Adrenal gland (tissue), 9 donors: ENCODE measurements at regions not wholly inside any gene's neighbourhood (a gene's known extent, or its start where the extent isn't known, plus 50 kb on each side); places are given as distances from the start of the nearest gene placed in this dataset.

Experiments used
- DNase-seq, 7 donors: peaks; one replicate each; pipeline ENCODE4 v3.0.0-alpha.2; 2019 to 2020
- H3K27ac ChIP-seq, 5 donors: fragments of 200-600 bp; sonication (generic) in 4 of 5; 1 replicate in 3 of 5; 2 replicates in 2 of 5; pipeline versions ENCODE4 v1.5.1 to v1.8.0; 2016 to 2020; ENCODE audit warnings: mild to moderate bottlenecking in 1 of 5
- H3K27me3 ChIP-seq: fragments of 200-600 bp; 2 replicates; pipeline ENCODE4 v1.8.0; 2021
- H3K36me3 ChIP-seq, 2 donors: fragments of 200-600 bp; replicated peaks in 1 of 2; 1 replicate in 1 of 2; 2 replicates in 1 of 2; pipeline versions ENCODE4 v1.5.1 to v1.8.0; 2018 to 2022
- H3K4me1 ChIP-seq, 2 donors: fragments of 200-600 bp; replicated peaks in 1 of 2; 1 replicate in 1 of 2; 2 replicates in 1 of 2; pipeline versions ENCODE4 v1.5.1 to v1.8.0; 2018 to 2021
- H3K4me3 ChIP-seq, 4 donors: fragments of 200-600 bp; sonication (generic) in 3 of 4; one replicate each; pipeline ENCODE4 v1.5.1; 2016 to 2018
- H3K9me3 ChIP-seq, 3 donors: fragments of 200-600 bp; sonication (generic) in 1 of 3; replicated peaks in 1 of 3; 1 replicate in 2 of 3; 2 replicates in 1 of 3; pipeline versions ENCODE4 v1.5.1 to v1.8.0; 2016 to 2021
- CTCF ChIP-seq, 6 experiments: fragments of 450-650 bp in 4 of 6; fragments of 200-600 bp in 2 of 6; sonication (generic) in 1 of 6; IDR thresholded peaks; 1 replicate in 5 of 6; 2 replicates in 1 of 6; pipeline versions ENCODE4 v1.5.1 to v1.8.0; 2016 to 2021; ENCODE audit warnings: antibody characterized with exemption in 6 of 6, mild to moderate bottlenecking in 2 of 6, moderate library complexity in 1 of 6
- POLR2A ChIP-seq, 2 donors: fragments of 450-650 bp; IDR thresholded peaks; one replicate each; pipeline ENCODE4 v1.6.1; 2017; ENCODE audit warnings: antibody characterized with exemption in 2 of 2, mild to moderate bottlenecking in 2 of 2, moderate library complexity in 1 of 2
- WGBS, 4 donors: extraction: QIAGEN DNeasy Blood & Tissue Kit in 2 of 4; methylation state at CpG; one replicate each; pipeline versions ENCODE4 v1.1.5 to v1.1.7; 2013 to 2017; 5-methylcytosine and 5-hydroxymethylcytosine counted together
- intact Hi-C, 2 donors: fragments of 100-400 bp; cut with DNase I; formaldehyde crosslinking; loops; one replicate each; pipeline versions ENCODE4 v1.14.1 to v1.15.0; 2022 to 2023
- donor health status: healthy with polysubstance abuse.
- donor health status: Bipolar disorder and iron deficiency.
- donor health status: DM: yes; HTN: yes; CAD: no.
- donor health status: DM: no; HTN: no; CAD: no.
- donor health status: DM: no; HTN: no; CAD: no.

DNA sequence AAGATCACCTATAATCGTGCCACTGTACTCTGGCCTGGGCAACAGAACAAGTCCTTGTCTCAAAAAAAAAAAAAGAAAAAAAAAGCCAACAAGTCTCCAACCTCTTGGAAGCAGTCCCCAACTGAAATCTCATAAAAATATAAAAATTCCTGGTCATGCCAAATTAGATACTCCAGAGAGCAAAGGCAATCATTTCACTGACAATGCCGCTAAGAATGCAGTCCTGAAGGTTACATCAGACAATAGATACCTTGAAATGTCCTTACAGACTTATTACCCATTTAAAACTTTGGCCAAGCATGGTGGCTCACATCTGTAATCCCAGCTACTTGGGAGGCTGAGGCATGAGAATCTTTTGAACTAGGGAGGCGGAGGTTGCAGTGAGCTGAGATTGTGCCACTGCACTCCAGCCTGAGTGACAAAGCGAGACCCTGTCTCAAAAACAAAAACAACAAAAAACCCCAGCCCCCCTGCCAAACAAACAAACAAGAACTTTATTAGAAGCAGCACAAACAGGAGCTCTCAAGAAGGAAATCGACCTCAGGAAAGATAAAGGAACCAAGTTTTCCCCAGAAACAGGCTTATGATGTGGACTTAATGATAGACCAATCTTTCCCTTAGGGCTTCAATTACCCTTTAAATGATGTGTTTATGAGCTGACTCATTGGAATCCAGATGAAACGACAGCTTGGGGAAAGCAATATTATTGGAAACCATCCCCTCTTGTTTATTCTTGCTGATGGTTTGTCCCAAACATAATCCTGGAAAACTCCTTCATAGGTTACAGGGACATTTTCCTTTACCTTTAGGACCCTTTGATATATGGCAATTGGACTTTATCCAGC lies 53.1 kb upstream of the XCR1 start:
- intact Hi-C loops, result loop anchor here (2.0 to 10.0 kb wide), 3 partner anchors 142 to 316 kb away; partner anchors contain the start of gene CCR5 (in 1 of the 2)
- no peak overlapping the region for H3K27ac ChIP-seq

DNA sequence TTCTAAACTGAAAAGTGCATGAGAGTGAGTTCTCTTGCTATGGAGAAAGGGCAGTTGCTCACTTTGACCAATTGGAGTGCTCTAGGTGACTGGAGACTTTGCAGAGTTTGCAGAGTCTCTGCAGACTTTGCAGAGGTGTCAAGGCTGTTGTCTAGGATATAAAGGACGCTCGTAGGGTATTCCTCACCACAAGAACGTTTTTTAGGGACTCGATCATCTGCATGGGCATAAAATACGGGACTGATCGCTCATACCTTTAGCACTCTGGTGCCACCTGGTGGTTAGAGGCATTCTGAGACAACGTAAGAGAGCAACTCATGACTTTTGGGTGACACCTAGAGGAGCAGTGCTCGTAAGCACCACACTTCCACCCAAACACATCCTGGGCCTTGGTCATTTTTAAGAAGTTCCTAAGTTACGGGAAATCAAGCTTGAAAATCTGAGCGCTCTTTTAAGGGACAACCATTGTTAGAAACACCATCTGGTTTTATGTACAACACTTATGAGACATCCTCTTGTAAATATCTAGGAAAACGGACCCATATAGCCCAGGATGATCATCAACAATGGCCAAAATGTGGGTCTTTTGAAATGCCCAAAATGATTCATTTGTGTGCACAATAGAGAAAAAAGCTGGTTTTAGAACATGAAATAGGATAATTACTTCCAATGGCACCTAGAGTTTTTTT lies 51.6 kb upstream of the XCR1 start:
- Histone ChIP-seq H3K9me3 (no peaks in the 10 kb centered on the region), H3K4me3 (no peak overlapping the region)
- intact Hi-C loops, result loop anchor here in 1 of 2 donors (5.0 kb wide), 1 partner anchor 317 kb away; no protein-coding TSS in a partner anchor

More for the DNA sequence above, 53.1 kb upstream of the XCR1 start:
- Histone ChIP-seq H3K27me3 (no peaks in the 10 kb centered on the region), H3K4me3 (no peak overlapping the region), H3K36me3 (no peaks in the 10 kb centered on the region), H3K4me1 (no peaks in the 10 kb centered on the region), H3K9me3 (no peaks in the 10 kb centered on the region)
- 63 to 66% (median 66%) methylated on average over 6 of the region's 6 CpGs for WGBS, 4 donors
- DNase-seq, result no peak
- TF ChIP-seq POLR2A (IDR thresholded peaks at IDR 0.05), result no peak
- no peak for TF ChIP-seq CTCF (IDR thresholded peaks at IDR 0.05)

More for the DNA sequence above, 51.6 kb upstream of the XCR1 start:
- 10 to 11% (median 10%) methylated on average over 11 of the region's 11 CpGs for WGBS, 4 donors
- Histone ChIP-seq H3K4me1 (no peaks in the 10 kb centered on the region), H3K36me3 (no peaks in the 10 kb centered on the region), H3K27me3 (no peaks in the 10 kb centered on the region), H3K27ac (no peak overlapping the region)
- TF ChIP-seq CTCF (IDR thresholded peaks at IDR 0.05) (peak; percentile 87 to 100 (median 98)), POLR2A (IDR thresholded peaks at IDR 0.05) (no peak)
- peak; percentile 86 to 98 (median 94) for DNase-seq
